NT2/D1 (cell line): ENCODE measurements at regions not wholly inside any gene's neighbourhood (a gene's known extent, or its start where the extent isn't known, plus 50 kb on each side); places are given as distances from the start of the nearest gene placed in this dataset.

Experiments
- SUZ12 ChIP-seq: IDR thresholded peaks from 2 replicates; pipeline ENCODE4 v1.6.1; 2011; ENCODE audit not compliant: insufficient read length, insufficient read depth; ENCODE audit errors: extremely low read depth
- YY1 ChIP-seq: IDR thresholded peaks from 2 replicates; pipeline ENCODE4 v1.6.1; 2011; ENCODE audit not compliant: insufficient read length, insufficient read depth
- ZNF274 ChIP-seq: IDR thresholded peaks from 2 replicates; pipeline ENCODE4 v1.6.1; 2011; ENCODE audit warnings: mild to moderate bottlenecking, low read depth, low read length

DNA sequence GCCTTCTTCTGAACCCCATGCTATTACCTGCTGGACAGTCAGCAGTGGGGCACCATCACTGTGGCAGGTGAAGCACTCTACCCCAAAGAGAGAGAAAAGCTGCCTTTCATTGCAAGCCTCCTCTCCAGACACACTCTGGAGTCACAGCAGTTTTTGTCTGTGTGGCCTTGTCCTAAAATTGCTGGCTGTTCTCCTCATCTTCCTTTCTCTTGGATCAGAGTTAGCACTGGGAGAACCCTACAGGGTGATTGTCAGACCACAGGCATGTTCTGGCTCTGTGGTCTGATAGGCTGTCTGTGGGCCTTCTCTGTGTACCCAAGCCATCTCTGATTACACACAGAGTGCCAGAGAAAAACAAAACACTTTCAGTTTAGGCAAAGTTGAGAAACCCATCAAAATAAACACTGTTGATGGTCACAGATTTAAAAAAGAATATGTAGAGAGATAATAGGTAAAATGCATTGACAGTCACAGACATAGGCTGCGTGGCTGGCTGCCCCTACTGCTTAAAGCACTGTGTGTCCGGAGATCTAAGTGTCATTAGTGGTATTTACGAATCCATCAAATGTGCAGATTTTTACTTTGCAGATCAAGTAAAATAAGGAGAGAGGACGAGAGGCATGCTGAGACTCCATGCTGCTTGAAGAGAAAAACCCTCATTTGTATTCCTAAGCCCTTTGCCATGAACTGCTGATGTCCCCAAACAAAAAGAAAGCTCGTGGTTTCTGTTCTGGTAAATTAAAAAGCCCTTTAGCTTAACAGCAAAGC is 689.9 kb downstream of the TUSC7 start:
- TF ChIP-seq YY1, result no peak
- no peak for TF ChIP-seq ZNF274
- no peak for TF ChIP-seq SUZ12
